GM03348 (cell line): ENCODE measurements at regions not wholly inside any gene's neighbourhood (a gene's known extent, or its start where the extent isn't known, plus 50 kb on each side); places are given as distances from the start of the nearest gene placed in this dataset.

Experiments
- DNase-seq: peaks from one replicate; pipeline ENCODE4 v3.0.0; 2012; ENCODE audit warnings: low spot score

- no peak for DNase-seq
These were observed 348.6 kb downstream of the MN1 start for GRCh38 chr22:27452922-27453321.

GRCh38 chr22:27453725-27454124, 347.8 kb downstream of the MN1 start:
- no peak for DNase-seq

GRCh38 chr22:27454807-27455450, 346.6 kb downstream of the MN1 start:
- DNase-seq = no peak

GRCh38 chr22:27455526-27455925, 346.0 kb downstream of the MN1 start:
- no peak for DNase-seq

GRCh38 chr22:27456696-27457503, 344.7 kb downstream of the MN1 start:
- DNase-seq = peak; percentile 81

GRCh38 chr22:27459999-27460398, 341.6 kb downstream of the MN1 start:
- DNase-seq = no peak

- peak; percentile 79 for DNase-seq
These were observed 340.8 kb downstream of the MN1 start for GRCh38 chr22:27460591-27461347.

- DNase-seq = peak; percentile 89
These were observed 340.1 kb downstream of the MN1 start for GRCh38 chr22:27461470-27461869.

GRCh38 chr22:27462190-27462589, 339.4 kb downstream of the MN1 start:
- DNase-seq = peak; percentile 52

GRCh38 chr22:27463121-27463660, 338.4 kb downstream of the MN1 start:
- no peak for DNase-seq

GRCh38 chr22:27466229-27466628, 335.3 kb downstream of the MN1 start:
- no peak for DNase-seq

- no peak for DNase-seq
These were observed 334.6 kb downstream of the MN1 start for GRCh38 chr22:27466778-27467438.

GRCh38 chr22:27467711-27468110, 333.8 kb downstream of the MN1 start:
- DNase-seq = no peak

GRCh38 chr22:27468712-27469111, 332.8 kb downstream of the MN1 start:
- no peak for DNase-seq

- DNase-seq = no peak
These were observed 331.3 kb downstream of the MN1 start for GRCh38 chr22:27470169-27470772.

- no peak for DNase-seq
These were observed 328.6 kb downstream of the MN1 start for GRCh38 chr22:27472975-27473374.

- DNase-seq = no peak
These were observed 328.0 kb downstream of the MN1 start for GRCh38 chr22:27473533-27473932.

- DNase-seq = no peak
These were observed 327.4 kb downstream of the MN1 start for GRCh38 chr22:27474112-27474571.

- peak; percentile 92 for DNase-seq
These were observed 326.6 kb downstream of the MN1 start for GRCh38 chr22:27474711-27475547.

GRCh38 chr22:27475548-27475897, 326.0 kb downstream of the MN1 start:
- DNase-seq = no peak

GRCh38 chr22:27476318-27476717, 325.2 kb downstream of the MN1 start:
- DNase-seq = no peak
